SW480 (cell line): ENCODE measurements at regions not wholly inside any gene's neighbourhood (a gene's known extent, or its start where the extent isn't known, plus 50 kb on each side); places are given as distances from the start of the nearest gene placed in this dataset.
"Not testable (repeated sequence)": the region's sequence is repeated elsewhere in the genome, so short reads cannot be mapped to it uniquely, and the experiment has no call there.

Source experiments
- DNase-seq: peaks from one replicate; pipeline ENCODE4 v3.0.0-alpha.2; 2016; ENCODE audit warnings: low spot score

DNA sequence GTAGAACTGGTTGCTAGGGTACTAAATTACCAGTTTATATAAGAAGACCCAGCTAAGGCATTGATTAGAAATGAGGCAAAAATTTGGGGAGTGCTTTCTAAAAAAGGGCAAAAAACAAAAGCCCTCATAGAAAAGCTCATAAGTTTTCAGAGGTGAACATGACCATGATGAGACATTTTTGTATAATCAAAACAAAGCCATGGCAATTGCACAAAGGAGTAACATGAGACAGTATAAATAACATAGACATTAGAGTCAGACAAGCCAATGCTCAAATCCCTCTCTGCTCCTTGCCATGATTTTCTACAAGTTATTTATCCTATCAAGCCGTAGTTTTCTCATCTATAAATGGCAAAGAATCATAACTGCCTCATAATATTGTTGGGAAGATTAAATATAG lies 112.2 kb upstream of the ADTRP start:
- DNase-seq: no peak

DNA sequence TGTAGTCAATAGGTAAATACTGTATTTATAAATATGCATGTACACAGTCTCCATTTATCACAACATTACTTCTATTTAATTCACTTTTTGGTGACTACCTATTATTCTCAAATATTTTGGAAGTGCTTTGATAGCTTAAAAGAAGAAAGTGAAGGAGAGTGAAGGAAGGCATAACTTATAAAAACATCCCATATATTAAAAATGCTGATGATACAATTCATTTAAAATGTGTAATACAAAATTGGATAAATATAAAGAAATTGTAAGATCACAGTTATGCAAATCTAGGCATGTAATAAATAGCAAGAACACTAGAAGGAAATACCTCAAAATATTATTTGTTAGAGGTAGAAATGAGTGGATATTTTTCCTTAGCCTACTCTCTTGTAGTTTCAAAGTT lies 111.6 kb upstream of the ADTRP start:
- no peak for DNase-seq

DNA sequence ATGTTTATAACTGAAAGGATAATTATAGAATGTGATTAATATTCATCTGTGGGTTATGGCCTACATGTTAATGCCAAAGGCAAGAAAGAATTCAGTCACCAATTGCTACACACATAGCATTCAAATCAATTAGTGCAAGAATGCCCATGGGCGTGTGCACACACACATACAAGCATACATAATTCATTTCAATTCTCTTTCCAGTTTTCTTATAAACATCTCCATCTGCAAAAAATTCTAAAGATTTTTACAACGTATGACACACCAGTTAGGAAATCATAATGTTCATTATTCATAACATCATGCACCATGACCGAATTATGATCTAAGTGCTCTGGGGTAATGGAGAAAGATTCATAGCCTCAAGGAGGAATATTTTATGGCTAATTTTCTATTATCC lies 111.0 kb upstream of the ADTRP start:
- no peak for DNase-seq

DNA sequence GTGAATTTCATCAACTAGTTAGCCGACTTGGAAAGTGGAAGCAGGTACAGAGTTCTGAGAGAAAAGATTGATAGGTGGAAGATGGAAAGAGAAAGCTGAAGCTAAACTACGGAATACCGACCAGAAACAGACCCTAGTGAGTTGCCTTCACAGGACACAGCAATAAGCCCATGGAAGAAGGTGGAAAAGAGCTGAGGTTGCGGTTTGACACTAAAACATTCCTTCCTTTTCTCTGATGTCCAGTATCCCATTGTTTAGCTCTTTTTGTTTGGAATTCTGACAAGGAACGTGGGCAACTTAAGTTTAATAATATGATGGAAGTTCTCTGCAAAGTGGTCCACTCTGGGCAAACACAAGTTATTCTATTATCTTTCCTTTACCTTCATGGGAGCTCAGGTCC lies 110.1 kb upstream of the ADTRP start:
- no peak for DNase-seq

DNA sequence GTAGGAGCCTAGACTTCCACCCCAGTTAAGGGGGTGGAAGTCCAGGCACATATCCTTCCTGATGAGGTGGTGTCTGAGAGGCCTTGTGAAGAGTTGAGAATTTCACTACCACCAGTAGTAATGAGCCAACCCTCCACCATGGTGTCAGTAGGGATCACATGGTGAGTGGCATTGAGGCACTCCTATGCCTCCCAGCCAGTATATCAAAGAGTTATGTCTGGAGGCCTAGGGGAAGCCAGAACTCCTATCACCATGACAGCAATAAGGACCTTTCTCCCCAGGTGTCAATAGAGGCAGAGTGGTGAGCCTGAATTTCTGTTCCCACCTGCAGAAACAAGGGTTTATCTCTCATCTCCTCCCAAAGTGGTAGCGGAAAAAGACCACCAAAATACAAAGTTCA lies 106.6 kb upstream of the ADTRP start:
- no peak for DNase-seq

DNA sequence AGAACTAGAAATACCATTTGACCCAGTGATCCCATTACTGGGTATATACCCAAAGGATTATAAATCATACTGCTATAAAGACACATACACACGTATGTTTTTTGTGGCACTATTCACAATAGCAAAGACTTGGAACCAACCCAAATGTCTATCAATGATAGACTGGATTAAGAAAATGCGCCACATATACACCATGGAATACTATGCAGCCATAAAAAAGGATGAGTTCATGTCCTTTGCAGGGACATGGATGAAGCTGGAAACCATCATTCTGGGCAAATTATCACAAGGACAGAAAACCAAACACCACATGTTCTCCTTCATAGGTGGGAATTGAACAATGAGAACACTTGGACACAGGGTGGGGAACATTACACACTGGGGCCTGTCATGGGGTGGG lies 104.9 kb upstream of the ADTRP start:
- DNase-seq: not testable (repeated sequence)

DNA sequence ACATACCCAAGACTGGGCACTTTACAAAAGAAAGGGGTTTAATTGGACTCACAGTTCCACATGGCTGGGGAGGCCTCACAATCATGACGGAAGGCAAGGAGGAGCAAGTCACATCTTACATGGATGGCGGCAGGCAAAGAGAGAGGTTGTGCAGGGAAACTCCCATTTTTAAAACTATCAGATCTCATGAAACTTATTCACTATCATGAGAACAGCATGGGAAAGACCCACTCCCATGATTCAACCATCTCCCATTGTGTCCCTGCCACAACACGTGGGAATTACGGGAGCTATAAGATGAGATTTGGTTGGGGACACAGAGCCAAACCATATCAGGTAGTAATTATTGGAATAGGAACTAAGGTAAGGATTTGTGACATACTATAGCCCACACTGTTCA lies 101.6 kb upstream of the ADTRP start:
- DNase-seq: not testable (repeated sequence)

DNA sequence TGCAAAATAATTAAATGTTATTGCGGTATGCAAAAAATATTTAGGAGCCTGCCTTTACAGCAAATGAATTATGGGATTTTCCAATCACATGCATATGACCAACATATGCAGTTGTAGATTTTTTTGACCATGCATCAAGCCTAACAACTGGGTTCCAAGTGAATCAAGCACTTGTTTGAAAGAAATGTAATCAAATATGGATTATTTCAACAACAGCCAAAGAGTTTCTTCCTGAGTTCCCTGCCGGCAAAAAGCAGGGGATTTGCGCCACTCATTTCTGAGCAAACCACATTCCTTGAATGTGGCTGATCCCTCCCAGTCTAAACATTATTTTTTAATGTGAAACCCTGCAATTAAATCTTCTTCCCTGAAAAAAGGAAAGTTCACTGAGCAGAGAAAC lies 100.1 kb upstream of the ADTRP start:
- DNase-seq: no peak

DNA sequence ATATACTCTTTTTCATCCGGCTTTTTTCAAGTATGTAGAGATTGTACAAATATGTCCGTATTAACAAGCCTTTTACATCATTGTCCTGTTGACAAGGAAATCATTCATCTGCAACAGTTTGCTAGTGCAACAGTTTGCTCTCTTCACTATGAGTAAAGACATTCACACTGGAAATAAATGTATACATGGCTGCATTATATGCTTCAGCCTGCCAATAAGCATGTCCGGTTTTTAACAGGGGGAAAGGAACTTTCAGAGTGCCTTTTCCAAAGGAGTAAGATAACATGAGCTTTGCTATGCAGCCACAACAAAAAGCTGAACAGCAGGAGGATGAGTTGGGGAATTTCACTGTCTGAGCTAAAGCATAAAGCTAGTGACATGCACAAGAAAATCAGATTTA lies 99.4 kb upstream of the ADTRP start:
- DNase-seq: no peak

DNA sequence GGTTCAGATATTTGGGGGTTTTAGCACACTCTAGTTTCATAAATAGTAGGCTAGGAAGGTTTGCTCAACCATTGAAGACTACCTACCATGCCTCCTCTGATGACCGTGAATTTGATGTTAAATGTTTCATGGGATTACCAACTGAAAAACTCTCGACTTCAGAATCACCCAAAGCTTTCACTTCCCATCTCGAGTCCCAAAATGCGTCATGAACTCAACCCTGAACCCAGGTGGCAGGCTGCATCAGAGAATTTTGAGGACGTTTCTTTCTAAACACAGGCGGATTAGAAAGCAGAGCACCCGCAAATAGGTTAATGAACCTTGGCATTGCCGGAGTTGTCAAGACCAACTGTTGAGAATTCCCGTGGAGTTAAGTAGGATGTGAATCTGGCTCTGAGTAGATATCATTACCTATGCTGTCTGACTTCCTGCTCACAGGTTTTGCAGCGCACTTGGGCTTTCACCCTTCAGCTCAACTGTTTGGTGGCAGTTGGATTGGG lies 98.4 kb upstream of the ADTRP start:
- DNase-seq: no peak

DNA sequence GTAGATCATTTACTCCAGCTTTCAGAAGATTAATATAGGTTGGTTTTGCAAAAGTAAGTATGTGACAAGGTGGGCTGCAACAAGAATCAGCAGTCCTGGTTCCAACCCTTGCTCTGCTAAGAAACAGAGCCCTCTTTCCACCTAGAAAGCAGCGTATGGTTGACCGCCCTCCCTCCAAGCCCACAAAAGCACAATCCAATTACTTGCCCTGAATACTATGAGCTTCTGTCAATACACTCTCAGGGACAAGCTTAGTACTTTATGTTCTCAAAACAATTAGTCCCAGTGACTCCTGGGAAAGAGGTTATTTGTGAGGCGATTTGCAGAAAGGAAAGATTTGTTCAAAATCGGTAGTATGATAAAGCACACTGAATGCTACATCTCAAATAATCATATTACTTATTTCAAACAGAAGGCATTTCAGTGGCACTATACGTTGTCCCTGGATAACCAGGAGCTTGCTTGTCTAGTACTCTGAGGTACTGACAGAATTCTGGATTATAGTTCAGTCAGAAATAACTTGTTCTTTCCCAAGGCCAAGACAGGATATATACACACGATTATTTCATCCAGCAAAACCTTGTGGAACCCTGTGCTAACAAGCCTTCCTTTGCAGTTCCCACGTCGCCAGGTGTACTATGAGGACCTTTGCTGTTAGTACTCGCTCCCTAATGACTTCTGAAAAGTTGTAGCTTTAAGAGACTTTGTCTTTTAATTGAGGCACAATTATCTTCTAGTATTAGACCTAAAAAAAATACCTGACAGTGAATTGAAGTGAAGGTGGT lies 96.9 kb upstream of the ADTRP start:
- DNase-seq: no peak

DNA sequence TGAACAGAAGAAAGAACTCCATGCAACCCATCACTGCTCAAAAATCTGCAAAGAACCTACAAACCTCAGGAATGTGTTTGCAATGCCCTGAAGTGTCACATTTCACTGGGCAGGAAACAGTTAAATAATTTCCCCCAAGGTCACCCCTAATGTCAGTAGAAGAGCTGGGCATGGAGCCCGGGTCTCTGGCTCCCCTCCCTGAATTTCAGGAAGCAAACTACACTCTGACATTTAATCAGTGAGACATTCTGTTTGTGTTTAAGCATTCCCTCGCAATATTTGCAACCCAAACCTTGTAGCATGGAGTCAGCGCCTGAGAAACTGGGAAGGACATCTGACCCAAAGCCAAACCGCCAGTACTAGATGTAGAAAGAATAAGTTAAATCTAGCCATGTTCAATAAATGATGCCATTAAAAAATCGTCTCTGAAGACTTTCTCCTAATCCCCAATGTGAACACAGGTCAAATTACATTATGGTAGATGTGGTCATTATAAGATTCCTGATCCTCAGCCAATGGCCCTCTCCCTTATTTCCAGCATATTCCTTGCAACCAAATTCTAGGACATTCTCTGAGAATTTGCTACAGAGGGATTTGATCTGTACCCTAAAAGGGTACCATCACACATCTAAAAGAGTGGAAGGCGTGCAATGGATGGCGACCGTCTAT lies 91.2 kb upstream of the ADTRP start:
- DNase-seq: no peak

DNA sequence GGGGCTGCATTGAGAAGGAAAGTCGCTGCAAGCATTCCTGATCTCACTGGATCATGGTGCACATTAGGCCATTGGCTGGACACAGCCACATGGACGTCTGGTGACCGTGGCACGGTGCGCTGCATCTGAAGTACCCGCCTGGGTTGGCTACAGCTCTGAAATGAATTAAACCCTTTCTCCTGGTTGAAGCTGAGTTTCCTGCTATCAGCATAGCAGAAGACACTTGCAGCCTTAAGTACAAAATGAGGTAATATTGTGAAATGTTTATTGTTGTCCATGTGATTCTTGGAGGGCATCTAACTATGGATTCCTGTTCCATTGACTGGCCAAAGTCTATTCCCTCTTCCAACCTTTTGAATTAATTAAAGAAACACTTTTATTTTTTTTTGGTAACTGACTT lies 89.8 kb upstream of the ADTRP start:
- DNase-seq: no peak

DNA sequence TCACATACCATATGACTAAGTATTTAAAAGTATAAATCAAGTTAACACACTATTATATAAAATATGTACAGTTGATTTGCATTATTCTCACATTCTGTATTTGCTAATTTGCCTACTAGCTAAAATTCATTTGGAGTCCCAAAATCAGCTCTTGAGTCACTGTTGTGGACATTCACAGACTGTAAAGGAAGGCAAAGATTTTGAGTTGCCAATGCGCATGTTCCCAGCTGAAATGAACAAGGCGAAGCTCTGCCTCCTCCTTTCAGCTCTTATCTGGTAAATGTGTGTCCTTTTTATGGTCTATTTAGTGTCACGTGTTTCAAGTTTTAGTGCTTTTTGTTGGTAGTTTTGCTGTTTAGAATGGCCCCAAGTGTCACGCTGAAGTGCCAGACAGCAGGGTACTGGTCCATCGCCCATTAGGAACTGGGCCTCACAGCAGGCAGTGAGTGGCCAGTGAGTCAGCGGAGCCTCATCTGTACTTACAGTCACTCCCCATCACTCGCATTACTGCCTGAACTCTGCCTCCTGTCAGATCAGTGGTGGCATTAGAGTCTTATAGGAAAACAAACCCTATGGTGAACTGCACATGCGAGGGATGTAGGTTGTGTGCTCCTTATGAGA lies 87.2 kb upstream of the ADTRP start:
- no peak for DNase-seq

DNA sequence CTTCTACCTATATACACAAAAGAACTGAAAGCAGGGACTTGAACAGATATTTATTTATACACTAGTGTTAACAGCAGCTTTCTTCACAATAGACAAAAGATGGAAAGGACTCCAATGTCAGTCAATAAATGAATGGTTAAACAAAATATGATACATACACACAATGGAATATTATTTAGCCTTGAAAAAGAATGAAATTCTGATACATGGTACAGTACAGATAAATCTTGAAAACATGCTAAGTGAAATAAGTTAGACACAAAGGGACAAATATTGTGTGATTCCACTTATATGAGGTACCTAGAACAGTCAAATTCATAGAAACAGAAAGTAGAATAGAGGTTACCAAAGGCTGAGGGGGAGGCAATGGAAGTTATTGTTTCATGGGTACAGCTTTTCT lies 79.8 kb upstream of the ADTRP start:
- no peak for DNase-seq

DNA sequence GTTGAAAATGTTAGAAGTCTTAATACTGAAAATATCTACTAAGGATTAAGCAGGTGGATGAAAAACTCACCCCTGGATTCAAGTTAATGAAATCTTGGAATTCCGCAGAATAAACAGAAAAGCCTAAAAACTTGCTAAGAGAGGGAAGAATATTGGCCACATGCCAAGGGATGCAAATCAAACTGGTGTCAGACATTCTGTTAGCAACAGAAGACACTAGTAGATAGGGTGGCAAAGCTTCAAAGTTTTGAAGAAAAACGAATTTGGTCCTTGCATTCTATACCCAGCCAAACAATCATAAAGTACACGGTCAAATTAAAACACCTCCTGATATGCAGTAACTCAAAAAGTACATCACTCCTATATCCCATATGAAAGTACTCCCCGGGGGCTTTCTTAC lies 77.1 kb upstream of the ADTRP start:
- DNase-seq: no peak

DNA sequence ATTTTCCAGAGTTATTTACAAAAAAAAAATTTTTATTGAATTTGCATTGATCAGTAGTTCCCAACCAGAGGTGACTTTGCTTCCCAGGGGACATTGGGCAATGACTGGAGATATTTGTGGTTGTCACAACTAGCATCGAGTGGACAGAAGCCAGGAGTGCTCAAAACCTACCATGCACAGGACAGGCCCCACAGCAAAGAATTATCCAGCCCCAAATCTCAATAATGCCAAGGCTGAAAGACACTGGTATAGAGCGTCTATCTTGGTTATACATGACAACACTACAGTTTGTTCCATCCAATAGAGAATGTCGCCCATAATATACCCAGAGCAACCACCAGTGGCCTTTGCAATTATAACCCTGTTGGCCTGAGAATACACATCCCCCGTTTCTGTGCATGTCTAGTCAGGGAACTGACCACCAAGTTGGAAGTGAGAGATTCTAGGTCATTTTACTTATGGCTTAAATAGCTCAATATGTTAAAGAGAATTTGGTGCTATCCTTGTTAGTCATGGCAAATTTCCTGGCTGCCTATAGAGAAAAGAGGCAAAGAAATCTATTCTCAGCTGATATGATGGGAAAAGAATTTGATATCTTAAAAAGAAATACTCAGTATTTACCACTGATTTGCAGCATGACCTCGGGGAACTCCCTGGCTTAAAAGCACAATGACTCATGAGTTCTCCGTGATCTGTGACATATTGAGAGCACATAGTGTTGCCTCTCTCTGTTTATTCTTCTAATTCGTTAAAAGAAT lies 76.0 kb upstream of the ADTRP start:
- DNase-seq: no peak

DNA sequence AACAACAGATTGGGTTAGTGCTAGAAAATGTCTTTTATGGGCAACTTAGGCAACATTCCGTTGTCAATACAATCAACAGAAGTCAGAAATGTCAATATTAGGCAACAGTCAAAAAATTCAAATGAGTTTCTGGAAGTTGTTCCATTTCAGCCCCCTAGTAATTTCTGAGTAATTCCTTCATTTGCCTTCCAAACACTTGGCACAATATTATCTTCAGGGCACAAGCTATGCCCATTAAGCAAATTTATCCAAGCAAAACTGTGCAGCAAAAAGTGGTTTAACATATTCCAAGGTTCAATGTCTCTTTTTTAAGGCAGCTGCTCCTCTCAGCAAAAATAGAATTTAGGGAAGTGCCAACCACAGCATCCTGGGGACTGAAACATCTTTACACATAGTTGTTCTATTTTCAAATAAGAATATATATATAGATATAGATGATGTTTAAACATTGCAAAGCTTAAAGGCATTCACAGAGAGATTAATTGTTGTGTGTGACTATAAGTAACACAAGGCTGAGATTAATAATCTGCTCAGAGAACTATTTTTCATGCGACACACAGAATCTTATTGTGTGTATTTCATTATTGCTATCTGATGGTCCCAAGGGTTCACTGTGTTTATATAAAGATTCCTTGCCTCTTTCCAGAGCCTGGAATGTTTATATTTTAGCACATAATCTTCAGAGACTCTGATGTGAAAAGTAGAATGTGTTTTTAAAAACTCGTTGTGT lies 75.2 kb upstream of the ADTRP start:
- no peak for DNase-seq

DNA sequence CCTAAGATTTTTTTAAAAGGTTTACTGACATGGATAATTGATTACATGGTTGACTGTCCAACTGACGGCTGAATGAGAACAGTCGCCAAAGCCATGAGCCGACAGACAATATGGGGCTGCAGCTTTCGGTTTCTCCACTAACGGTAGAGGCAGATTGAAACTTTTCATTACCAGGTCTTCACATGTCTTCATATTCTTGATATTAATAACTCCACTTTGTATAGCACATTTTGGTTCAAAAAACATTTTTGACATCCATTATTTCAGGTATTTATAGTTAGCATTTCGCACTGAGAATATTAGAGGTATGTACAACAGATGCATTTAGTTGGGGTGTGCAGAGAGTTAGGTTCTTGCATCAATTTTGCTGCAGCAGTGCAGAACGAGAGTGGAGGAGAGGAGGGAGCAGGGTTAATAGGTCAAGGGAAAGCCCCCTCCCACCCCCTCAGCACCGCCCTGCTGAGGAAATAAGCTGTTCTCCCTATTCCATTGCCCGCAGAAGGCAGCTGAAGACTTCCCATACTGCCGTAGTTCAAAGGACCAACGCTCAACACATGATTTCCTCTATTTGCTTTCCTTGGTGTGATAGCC lies 73.6 kb upstream of the ADTRP start:
- DNase-seq: no peak

DNA sequence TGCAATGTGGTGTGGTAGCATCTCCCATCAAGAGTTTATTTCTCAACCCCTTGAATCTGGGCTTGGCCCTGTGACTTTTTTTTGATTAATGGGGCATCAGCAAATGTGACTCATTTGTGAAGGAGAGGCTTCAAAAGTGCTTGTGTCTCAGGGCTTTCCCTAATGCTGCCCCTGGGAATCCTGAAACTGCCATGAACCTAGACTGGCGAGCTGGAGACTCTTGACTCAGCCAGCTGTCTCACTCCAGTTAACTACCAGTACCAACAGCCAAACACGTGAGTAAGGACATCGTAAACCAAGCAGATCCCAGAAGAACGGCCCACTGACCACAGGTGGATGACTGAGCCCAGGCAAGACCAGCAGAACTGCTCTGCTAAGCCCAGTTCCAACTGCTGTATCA lies 72.8 kb upstream of the ADTRP start:
- DNase-seq: no peak
